OCI-LY3 (cell line): ENCODE measurements at regions not wholly inside any gene's neighbourhood (a gene's known extent, or its start where the extent isn't known, plus 50 kb on each side); places are given as distances from the start of the nearest gene placed in this dataset.
"Not testable (repeated sequence)": the region's sequence is repeated elsewhere in the genome, so short reads cannot be mapped to it uniquely, and the experiment has no call there.

Source experiments
- EZH2phosphoT487 ChIP-seq: fragments of 200-600 bp; shearing (Covaris generic); IDR thresholded peaks from 2 replicates; pipeline ENCODE4 v1.6.1; 2018; ENCODE audit warnings: antibody characterized with exemption, mixed run types, low read depth
- TF ChIP-seq, protein P1 (sequence below): fragments of 200-600, 300-600 bp; sonication (generic); IDR thresholded peaks from 2 replicates; pipeline ENCODE4 v1.5.1; 2014; ENCODE audit warnings: antibody characterized with exemption, low read length, low read depth

DNA sequence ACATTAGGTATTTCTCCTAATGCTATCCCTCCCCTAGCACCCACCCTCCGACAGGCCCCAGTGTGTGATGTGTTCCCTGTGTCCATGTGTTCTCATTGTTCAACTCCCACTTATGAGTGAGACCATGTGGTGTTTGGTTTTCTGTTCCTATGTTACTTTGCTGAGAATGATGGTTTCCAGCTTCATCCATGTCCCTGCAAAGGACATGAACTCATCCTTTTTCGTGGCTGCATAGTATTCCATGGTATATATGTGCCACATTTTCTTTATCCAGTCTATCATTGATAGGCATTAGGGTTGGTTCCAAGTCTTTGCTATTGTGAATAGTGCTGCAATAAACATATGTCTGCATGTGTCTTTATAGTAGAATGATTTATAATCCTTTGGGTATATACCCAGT is 867.5 kb downstream of the TRHDE start:
- TF ChIP-seq, protein P1, sequence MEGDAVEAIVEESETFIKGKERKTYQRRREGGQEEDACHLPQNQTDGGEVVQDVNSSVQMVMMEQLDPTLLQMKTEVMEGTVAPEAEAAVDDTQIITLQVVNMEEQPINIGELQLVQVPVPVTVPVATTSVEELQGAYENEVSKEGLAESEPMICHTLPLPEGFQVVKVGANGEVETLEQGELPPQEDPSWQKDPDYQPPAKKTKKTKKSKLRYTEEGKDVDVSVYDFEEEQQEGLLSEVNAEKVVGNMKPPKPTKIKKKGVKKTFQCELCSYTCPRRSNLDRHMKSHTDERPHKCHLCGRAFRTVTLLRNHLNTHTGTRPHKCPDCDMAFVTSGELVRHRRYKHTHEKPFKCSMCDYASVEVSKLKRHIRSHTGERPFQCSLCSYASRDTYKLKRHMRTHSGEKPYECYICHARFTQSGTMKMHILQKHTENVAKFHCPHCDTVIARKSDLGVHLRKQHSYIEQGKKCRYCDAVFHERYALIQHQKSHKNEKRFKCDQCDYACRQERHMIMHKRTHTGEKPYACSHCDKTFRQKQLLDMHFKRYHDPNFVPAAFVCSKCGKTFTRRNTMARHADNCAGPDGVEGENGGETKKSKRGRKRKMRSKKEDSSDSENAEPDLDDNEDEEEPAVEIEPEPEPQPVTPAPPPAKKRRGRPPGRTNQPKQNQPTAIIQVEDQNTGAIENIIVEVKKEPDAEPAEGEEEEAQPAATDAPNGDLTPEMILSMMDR, result not testable (repeated sequence)
- TF ChIP-seq EZH2phosphoT487, result not testable (repeated sequence)
